ENCODE measurements at regions not wholly inside any gene's neighbourhood (a gene's known extent, or its start where the extent isn't known, plus 50 kb on each side); places are given as distances from the start of the nearest gene placed in this dataset.
"Not testable (repeated sequence)": the region's sequence is repeated elsewhere in the genome, so short reads cannot be mapped to it uniquely, and the experiment has no call there.

GRCh38 chr6:1445650-1446330, 56.4 kb downstream of the FOXF2 start:
- DNase-seq (ENCODE audit: low spot score), result no peak

- no peak for DNase-seq (ENCODE audit: low spot score)
Measured at GRCh38 chr6:1449896-1450295, 60.5 kb downstream of the FOXF2 start.

- DNase-seq (ENCODE audit: low spot score), result no peak
Measured at GRCh38 chr6:1453024-1453423, 63.6 kb downstream of the FOXF2 start.

- DNase-seq (ENCODE audit: low spot score), result not testable (repeated sequence)
Measured at GRCh38 chr6:1456816-1457215, 67.4 kb downstream of the FOXF2 start.

- DNase-seq (ENCODE audit: low spot score), result no peak
Measured at GRCh38 chr6:1461207-1461606, 71.8 kb downstream of the FOXF2 start.

GRCh38 chr6:1461736-1462135, 72.4 kb downstream of the FOXF2 start:
- no peak for DNase-seq (ENCODE audit: low spot score)

GRCh38 chr6:1463275-1463674, 73.9 kb downstream of the FOXF2 start:
- no peak for DNase-seq (ENCODE audit: low spot score)

GRCh38 chr6:1463751-1464426, 74.5 kb downstream of the FOXF2 start:
- DNase-seq (ENCODE audit: low spot score), result no peak

GRCh38 chr6:1464781-1465370, 75.5 kb downstream of the FOXF2 start:
- no peak for DNase-seq (ENCODE audit: low spot score)

GRCh38 chr6:1468126-1468525, 78.8 kb downstream of the FOXF2 start:
- no peak for DNase-seq (ENCODE audit: low spot score)

GRCh38 chr6:1470040-1470439, 80.7 kb downstream of the FOXF2 start:
- no peak for DNase-seq (ENCODE audit: low spot score)

GRCh38 chr6:1472643-1473042, 83.3 kb downstream of the FOXF2 start:
- no peak for DNase-seq (ENCODE audit: low spot score)

GRCh38 chr6:1473166-1473565, 83.8 kb downstream of the FOXF2 start:
- DNase-seq (ENCODE audit: low spot score), result no peak

GRCh38 chr6:1473598-1473997, 84.2 kb downstream of the FOXF2 start:
- DNase-seq (ENCODE audit: low spot score), result no peak

GRCh38 chr6:1474205-1474604, 84.8 kb downstream of the FOXF2 start:
- DNase-seq (ENCODE audit: low spot score), result no peak

GRCh38 chr6:1475174-1475573, 85.8 kb downstream of the FOXF2 start:
- DNase-seq (ENCODE audit: low spot score), result no peak

- peak; percentile 72 for DNase-seq (ENCODE audit: low spot score)
Measured at GRCh38 chr6:1477432-1478090, 88.2 kb downstream of the FOXF2 start.

GRCh38 chr6:1478163-1478826, 88.9 kb downstream of the FOXF2 start:
- DNase-seq (ENCODE audit: low spot score), result not testable (repeated sequence)

GRCh38 chr6:1479095-1479494, 89.7 kb downstream of the FOXF2 start:
- no peak for DNase-seq (ENCODE audit: low spot score)

- DNase-seq (ENCODE audit: low spot score), result no peak
Measured at GRCh38 chr6:1479601-1480221, 90.3 kb downstream of the FOXF2 start.

GRCh38 chr6:1481286-1481685, 91.9 kb downstream of the FOXF2 start:
- DNase-seq (ENCODE audit: low spot score), result no peak
